Prostate gland (tissue), 2 donors: ENCODE measurements at regions not wholly inside any gene's neighbourhood (a gene's known extent, or its start where the extent isn't known, plus 50 kb on each side); places are given as distances from the start of the nearest gene placed in this dataset.

ENCODE experiments used
- DNase-seq: peaks from one replicate; pipeline ENCODE4 v3.0.0-alpha.2; 2019; ENCODE audit warnings: low spot score
- H3K27ac ChIP-seq, 2 donors: fragments of 200-600 bp; sonication (generic); 2 replicates each; pipeline ENCODE4 v1.5.1; 2017 to 2019
- H3K27me3 ChIP-seq: fragments of 200-600 bp; sonication (generic); replicated peaks from 2 replicates; pipeline ENCODE4 v1.5.1; 2019; ENCODE audit not compliant: insufficient read depth
- H3K36me3 ChIP-seq, 2 donors: fragments of 200-600 bp; sonication (generic); 1 replicate in 1 of 2; 2 replicates in 1 of 2; pipeline versions ENCODE4 v1.5.1 to v1.8.1; 2017 to 2019
- H3K4me1 ChIP-seq: fragments of 200-600 bp; sonication (generic); replicated peaks from 2 replicates; pipeline ENCODE4 v1.5.1; 2019
- H3K4me3 ChIP-seq, 2 donors: fragments of 200-600 bp; sonication (generic); 2 replicates each; pipeline ENCODE4 v1.5.1; 2017 to 2019
- H3K9me3 ChIP-seq: fragments of 200-600 bp; sonication (generic); 2 replicates; pipeline ENCODE4 v1.5.1; 2017
- POLR2A ChIP-seq: fragments of 450-650 bp; IDR thresholded peaks from one replicate; pipeline ENCODE4 v1.6.1; 2016; ENCODE audit warnings: antibody characterized with exemption, mild to moderate bottlenecking
- POLR2AphosphoS5 ChIP-seq: sonication (generic); formaldehyde crosslinking; IDR thresholded peaks from one replicate; pipeline ENCODE4 v1.6.1; 2017; ENCODE audit warnings: antibody characterized with exemption
- WGBS: methylation state at CpG from one replicate; pipeline ENCODE4 v1.1.5; 2018; 5-methylcytosine and 5-hydroxymethylcytosine counted together
- intact Hi-C: fragments of 100-400 bp; cut with DNase I; formaldehyde crosslinking; loops from one replicate; pipeline ENCODE4 v1.14.2; 2022
- TF ChIP-seq, protein P1 (sequence below), 4 experiments: fragments of 200-600 bp in 2 of 4; fragments of 450-650 bp in 2 of 4; sonication (generic) in 2 of 4; IDR thresholded peaks; 1 replicate in 3 of 4; 2 replicates in 1 of 4; pipeline ENCODE4 v1.5.1; 2016 to 2019; ENCODE audit warnings: antibody characterized with exemption in 4 of 4, mild to moderate bottlenecking in 2 of 4, moderate library complexity in 2 of 4

DNA sequence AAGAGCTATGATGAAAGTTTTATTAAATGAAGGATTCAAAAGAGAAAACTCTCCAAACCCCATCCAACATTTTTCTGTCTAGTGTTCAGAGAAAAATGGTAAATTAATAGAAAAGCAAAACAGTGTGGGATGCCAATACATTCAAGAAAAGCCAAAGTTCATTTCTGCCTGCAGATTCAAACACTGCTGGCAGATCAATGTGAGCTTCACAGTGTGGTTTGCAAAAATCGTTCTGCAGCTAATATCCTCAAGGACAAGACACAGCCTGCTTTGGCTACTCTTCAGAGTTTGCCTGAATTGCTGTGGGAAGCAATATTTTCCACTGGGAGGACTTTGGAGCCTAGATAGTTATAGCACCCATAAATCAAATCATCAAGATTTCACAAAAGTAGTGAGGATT lies 619.9 kb upstream of the SUCLG2 start:
- Histone ChIP-seq H3K27me3 (no peaks in the 10 kb centered on the region), H3K4me1 (no peaks in the 10 kb centered on the region), H3K27ac (no peak overlapping the region), H3K36me3 (no peaks in the 10 kb centered on the region), H3K4me3 (no peak overlapping the region), H3K9me3 (no peaks in the 10 kb centered on the region)
- no peak for TF ChIP-seq POLR2A
- TF ChIP-seq, protein P1, sequence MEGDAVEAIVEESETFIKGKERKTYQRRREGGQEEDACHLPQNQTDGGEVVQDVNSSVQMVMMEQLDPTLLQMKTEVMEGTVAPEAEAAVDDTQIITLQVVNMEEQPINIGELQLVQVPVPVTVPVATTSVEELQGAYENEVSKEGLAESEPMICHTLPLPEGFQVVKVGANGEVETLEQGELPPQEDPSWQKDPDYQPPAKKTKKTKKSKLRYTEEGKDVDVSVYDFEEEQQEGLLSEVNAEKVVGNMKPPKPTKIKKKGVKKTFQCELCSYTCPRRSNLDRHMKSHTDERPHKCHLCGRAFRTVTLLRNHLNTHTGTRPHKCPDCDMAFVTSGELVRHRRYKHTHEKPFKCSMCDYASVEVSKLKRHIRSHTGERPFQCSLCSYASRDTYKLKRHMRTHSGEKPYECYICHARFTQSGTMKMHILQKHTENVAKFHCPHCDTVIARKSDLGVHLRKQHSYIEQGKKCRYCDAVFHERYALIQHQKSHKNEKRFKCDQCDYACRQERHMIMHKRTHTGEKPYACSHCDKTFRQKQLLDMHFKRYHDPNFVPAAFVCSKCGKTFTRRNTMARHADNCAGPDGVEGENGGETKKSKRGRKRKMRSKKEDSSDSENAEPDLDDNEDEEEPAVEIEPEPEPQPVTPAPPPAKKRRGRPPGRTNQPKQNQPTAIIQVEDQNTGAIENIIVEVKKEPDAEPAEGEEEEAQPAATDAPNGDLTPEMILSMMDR (IDR thresholded peaks at IDR 0.05), result no peak
- TF ChIP-seq POLR2AphosphoS5, result no peak
- WGBS, result 35% methylated on average over 1 of the region's 1 CpG
- intact Hi-C loops, result no loop called here
- DNase-seq, result no peak

DNA sequence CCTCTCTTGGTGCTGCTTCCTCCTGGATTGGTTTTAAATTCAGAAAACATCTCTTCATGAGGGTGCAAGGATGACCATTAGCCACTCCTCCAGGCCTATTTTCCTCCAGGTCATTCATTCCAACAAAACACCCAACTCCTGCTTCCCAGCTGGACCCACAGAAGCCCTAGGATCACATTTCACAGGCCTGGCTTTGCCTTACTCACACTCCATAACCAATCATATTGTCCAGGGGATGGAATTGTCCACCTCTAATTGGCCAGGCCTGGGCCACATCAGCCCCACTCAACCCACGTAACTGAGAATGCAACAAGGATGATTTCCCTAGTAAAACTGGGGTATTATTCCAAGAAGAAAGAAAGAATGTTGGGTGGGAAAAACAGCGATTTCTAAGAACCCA lies 616.7 kb upstream of the SUCLG2 start:
- TF ChIP-seq, protein P1 (IDR thresholded peaks at IDR 0.05), result no peak
- TF ChIP-seq POLR2AphosphoS5, result no peak
- TF ChIP-seq POLR2A, result no peak
- Histone ChIP-seq H3K27me3 (no peaks in the 10 kb centered on the region), H3K4me3 (no peak overlapping the region), H3K27ac (no peak overlapping the region), H3K36me3 (no peaks in the 10 kb centered on the region), H3K9me3 (no peaks in the 10 kb centered on the region), H3K4me1 (no peaks in the 10 kb centered on the region)
- intact Hi-C loops, result no loop called here
- DNase-seq, result no peak
- 84% methylated on average over 2 of the region's 2 CpGs for WGBS

DNA sequence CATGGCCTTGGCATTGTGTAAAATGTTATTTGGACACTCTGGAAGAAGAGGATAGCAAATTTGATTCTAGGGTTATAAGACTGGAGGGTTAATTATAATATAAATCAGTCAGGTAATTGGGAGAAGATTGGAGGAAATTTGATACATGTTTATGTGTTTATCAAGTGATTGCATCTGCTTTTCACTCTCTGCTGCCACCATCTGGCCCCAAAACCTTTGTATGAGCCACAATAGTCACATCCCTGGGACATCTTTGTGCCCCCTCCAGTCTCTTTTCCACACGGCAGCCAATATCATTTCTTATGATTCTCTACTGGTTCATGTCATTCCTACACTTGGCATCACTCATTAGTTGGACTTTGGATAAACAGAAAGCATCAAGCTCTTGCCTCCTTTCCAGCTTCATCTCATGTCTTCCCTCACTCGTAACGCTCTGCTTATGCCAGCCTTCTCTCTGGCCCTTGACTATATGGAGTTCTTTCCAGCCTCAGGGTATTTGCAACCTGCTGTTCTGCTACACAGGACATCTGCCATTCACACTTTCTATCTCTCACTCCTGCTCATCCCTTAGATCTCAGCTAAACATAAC lies 602.3 kb upstream of the SUCLG2 start:
- no peaks in the 10 kb centered on the region for H3K36me3 ChIP-seq
- intact Hi-C loops, result no loop called here
- no peaks in the 10 kb centered on the region for H3K27me3 ChIP-seq
- TF ChIP-seq POLR2AphosphoS5, result no peak
- TF ChIP-seq, protein P1 (IDR thresholded peaks at IDR 0.05), result peak in 1 of 4 experiments; percentile 17
- DNase-seq, result no peak
- no peak overlapping the region for H3K4me3 ChIP-seq
- no peaks in the 10 kb centered on the region for H3K4me1 ChIP-seq
- H3K27ac ChIP-seq, result no peak overlapping the region
- no peaks in the 10 kb centered on the region for H3K9me3 ChIP-seq
- WGBS, result 59% methylated on average over 3 of the region's 3 CpGs

DNA sequence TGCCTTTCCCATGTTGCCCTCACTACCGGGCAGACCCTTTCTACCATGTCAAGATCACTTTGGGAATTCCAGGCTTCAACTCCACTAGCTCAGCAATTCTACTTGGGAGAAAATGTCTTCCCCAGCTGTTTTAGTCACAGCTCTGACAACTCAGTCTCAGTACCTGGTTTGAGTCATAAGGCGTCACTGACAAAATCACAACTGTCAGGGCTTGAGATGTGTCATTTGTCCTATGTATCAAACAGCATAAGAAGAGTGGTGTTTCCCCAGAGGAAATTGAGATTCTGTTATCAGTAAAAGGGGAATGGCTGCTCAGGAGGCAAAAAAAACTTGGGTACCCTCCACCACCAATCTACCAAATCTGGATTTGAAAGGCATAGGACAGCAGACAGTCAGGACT lies 594.9 kb upstream of the SUCLG2 start:
- no peak for DNase-seq
- H3K27me3 ChIP-seq, result no peaks in the 10 kb centered on the region
- no peaks in the 10 kb centered on the region for H3K4me1 ChIP-seq
- intact Hi-C loops, result no loop called here
- H3K27ac ChIP-seq, result no peak overlapping the region
- no peak for TF ChIP-seq POLR2AphosphoS5
- no peaks in the 10 kb centered on the region for H3K36me3 ChIP-seq
- H3K9me3 ChIP-seq, result no peaks in the 10 kb centered on the region
- no peak overlapping the region for H3K4me3 ChIP-seq
- WGBS, result 94% methylated on average over 2 of the region's 2 CpGs

DNA sequence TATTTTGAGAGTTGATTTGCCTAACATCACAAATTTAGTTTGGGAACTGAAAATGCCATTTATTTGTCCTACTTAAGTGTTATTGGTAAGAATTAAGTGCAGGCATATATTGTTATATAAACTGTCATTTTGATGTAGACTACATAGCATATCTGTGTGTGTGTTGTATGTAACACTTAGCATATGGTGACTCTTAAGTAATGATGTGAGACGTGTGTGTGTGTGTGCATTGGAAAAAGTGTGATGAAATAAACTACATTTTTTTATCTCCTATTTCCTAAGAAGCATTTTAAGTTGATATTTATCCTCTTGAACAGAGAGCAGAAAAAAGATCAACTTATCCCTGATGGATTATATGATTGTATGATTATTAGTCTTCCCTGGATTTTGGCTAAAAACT lies 588.2 kb upstream of the SUCLG2 start:
- Histone ChIP-seq H3K27ac (no peak overlapping the region), H3K4me1 (no peaks in the 10 kb centered on the region), H3K27me3 (no peaks in the 10 kb centered on the region), H3K4me3 (no peak overlapping the region), H3K9me3 (no peaks in the 10 kb centered on the region), H3K36me3 (no peaks in the 10 kb centered on the region)
- intact Hi-C loops, result no loop called here
- 61% methylated on average over 1 of the region's 1 CpG for WGBS
- TF ChIP-seq POLR2A (no peak), POLR2AphosphoS5 (no peak)
- TF ChIP-seq, protein P1 (IDR thresholded peaks at IDR 0.05), result no peak
- DNase-seq, result no peak
